ENCODE measurements at regions not wholly inside any gene's neighbourhood (a gene's known extent, or its start where the extent isn't known, plus 50 kb on each side); places are given as distances from the start of the nearest gene placed in this dataset.

DNA sequence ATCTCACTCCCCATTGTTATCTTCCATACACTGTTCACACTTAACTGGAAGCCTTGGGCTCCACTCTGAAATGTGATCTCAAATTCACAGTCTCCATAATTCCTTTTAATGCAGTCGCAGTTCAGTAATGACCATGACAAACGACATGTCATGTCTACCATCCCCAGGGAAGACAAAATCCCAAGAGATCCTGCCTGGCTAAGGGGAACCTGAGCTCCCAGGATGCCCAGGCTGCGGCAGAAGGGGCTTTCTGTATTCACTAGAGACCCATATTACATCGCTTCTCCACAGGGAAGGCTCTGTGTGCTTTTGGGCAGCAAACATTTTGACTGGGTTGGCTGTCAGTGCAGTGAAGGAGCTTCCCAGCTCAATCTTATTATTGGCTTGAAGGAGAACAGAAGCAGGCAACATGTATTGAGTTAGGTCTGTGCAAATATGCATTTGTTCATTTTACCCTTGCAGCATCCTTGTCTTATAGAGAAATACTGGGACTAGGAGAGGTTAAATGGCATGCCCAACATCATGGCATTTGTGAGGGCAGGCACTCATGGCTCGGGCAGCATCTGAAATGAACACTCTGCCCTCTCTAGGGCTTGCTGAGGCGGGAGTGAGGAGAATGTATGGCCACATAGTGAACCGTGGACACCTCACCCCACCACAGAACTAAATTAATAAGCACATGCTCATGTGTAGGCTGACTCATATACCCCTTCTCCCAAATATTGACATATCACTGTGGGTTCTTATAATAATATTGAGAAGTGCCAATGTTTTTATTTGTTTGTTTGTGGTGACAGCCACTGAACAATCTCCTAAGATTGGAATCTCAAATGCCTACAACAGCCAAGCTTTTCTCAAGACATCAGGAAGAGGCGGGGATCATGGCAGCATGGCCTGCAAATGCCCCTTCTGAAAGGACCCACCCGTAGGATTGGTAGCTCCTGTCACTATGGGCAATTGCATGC lies 141.6 kb upstream of the FOXB1 start:
- Histone ChIP-seq H3K4me3 (no peak overlapping the region), H3K4me1 (no peaks in the 10 kb centered on the region), H3K9ac (ENCODE audit: low read depth in 2 of 2, low read length in 2 of 2) (no peak overlapping the region), H3K27ac (no peak overlapping the region), H3K36me3 (no peaks in the 10 kb centered on the region), H3K27me3 (peaks cover 4% of the 10 kb centered on the region), H3K9me3 (no peaks in the 10 kb centered on the region)
- intact Hi-C loops (cut with DNase I): no loop called here
- no peak for DNase-seq
- TF ChIP-seq, protein P1, sequence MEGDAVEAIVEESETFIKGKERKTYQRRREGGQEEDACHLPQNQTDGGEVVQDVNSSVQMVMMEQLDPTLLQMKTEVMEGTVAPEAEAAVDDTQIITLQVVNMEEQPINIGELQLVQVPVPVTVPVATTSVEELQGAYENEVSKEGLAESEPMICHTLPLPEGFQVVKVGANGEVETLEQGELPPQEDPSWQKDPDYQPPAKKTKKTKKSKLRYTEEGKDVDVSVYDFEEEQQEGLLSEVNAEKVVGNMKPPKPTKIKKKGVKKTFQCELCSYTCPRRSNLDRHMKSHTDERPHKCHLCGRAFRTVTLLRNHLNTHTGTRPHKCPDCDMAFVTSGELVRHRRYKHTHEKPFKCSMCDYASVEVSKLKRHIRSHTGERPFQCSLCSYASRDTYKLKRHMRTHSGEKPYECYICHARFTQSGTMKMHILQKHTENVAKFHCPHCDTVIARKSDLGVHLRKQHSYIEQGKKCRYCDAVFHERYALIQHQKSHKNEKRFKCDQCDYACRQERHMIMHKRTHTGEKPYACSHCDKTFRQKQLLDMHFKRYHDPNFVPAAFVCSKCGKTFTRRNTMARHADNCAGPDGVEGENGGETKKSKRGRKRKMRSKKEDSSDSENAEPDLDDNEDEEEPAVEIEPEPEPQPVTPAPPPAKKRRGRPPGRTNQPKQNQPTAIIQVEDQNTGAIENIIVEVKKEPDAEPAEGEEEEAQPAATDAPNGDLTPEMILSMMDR (IDR thresholded peaks at IDR 0.05): no peak

DNA sequence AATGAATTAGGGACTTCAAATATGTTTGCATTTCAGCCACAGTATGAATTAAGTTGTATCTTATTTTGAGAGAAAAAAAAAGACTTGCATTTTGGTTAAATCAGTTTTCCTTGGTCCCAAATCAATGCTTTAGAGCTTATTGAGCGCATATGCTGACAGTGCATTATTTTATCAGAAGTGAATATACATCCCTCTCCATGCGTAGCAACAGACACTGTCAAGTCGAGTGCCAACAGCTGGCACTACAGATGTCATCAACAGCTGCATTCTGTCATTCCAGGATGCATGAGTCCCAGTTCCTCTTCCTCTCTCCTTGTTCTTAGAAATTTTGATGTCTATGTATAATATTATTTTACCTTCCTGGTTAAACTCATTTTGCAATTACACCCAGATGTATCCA lies 156.1 kb upstream of the FOXB1 start:
- intact Hi-C loops (cut with DNase I): no loop called here
- Histone ChIP-seq H3K9ac (ENCODE audit: low read depth in 2 of 2, low read length in 2 of 2) (no peak overlapping the region), H3K9me3 (no peaks in the 10 kb centered on the region), H3K27ac (no peak overlapping the region), H3K4me3 (no peak overlapping the region), H3K27me3 (peaks cover 3% of the 10 kb centered on the region), H3K36me3 (no peaks in the 10 kb centered on the region), H3K4me1 (no peaks in the 10 kb centered on the region)
- no peak for DNase-seq
- TF ChIP-seq, protein P1 (IDR thresholded peaks at IDR 0.05): no peak

DNA sequence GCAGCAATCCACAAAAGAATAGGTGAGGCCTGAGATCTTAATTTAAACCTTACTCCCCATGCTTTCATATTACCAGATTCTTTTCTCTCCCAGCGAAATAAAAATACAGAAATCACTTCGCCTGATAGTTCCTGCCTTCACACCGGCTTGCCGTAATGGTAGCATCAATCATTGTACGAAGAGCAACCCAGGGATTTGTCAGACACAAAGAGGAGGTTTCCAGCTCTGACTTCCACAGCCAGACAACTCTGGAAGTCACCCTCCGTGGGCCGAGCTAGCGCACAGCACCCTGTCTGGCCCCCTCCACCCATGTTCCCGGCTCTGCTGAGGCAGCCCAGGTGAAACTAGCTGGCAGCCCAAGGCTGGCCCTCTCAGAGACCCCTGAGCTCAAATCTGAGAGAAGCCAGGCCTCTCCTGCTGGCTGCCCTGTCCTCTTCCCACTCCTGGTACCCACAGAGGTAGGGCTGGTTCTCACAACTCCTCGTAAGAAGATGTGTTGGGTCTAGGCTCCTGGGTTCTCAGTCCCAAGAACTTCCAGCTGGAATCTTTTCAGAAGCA lies 156.9 kb upstream of the BNIP2 start:
- TF ChIP-seq, protein P1 (IDR thresholded peaks at IDR 0.05): no peak
- Histone ChIP-seq H3K27me3 (peaks cover 3% of the 10 kb centered on the region), H3K9me3 (no peaks in the 10 kb centered on the region), H3K4me3 (no peak overlapping the region), H3K36me3 (no peaks in the 10 kb centered on the region), H3K27ac (no peak overlapping the region), H3K4me1 (no peaks in the 10 kb centered on the region), H3K9ac (ENCODE audit: low read depth in 2 of 2, low read length in 2 of 2) (no peak overlapping the region)
- DNase-seq: no peak
- intact Hi-C loops (cut with DNase I): no loop called here

DNA sequence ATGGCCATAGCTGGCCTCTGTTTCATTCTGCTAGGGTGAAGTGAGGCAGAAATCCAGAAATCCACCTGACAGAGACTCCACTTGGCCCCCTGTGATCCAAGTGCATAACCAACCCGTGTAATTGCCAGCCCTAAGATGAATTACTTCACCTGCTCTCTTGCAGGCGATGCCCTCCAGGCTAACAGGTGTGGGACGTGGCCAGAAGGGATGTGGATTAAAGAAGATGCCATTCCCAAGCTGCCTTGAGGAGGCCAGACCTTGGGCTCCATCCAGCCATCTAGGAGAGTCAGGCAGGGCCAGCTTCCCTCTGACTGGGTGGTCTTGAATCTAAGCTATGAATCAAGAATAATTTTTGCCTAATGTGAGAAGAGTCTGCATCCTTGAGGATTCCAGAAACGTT lies 154.5 kb upstream of the BNIP2 start:
- Histone ChIP-seq H3K27ac (no peak overlapping the region), H3K9ac (ENCODE audit: low read depth in 2 of 2, low read length in 2 of 2) (no peak overlapping the region), H3K4me3 (no peak overlapping the region), H3K27me3 (no peaks in the 10 kb centered on the region), H3K4me1 (no peaks in the 10 kb centered on the region), H3K9me3 (no peaks in the 10 kb centered on the region), H3K36me3 (no peaks in the 10 kb centered on the region)
- intact Hi-C loops (cut with DNase I): no loop called here
- no peak for DNase-seq
- TF ChIP-seq, protein P1 (IDR thresholded peaks at IDR 0.05): no peak

DNA sequence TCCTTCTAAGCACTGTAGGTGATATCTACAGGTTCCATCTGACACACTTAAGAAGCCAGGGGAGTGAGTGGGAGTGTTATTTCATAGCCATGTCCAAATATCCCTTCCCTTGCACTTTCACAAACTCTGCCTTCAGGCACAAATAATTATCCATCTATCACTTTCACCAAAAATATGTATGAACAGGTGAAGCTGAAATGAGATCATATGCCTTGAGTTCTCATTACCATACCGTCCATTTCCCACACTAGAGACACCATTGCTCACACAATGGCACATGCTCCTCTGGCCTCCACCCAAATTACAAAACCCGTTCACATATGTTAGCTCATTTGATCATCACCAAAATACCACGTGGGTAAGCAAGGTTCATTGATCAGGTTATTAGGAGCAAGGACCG lies 151.9 kb upstream of the BNIP2 start:
- no peak for DNase-seq
- H3K4me3 ChIP-seq: no peak overlapping the region
- intact Hi-C loops (cut with DNase I): no loop called here
- H3K27ac ChIP-seq: no peak overlapping the region
- H3K4me1 ChIP-seq: no peaks in the 10 kb centered on the region
- TF ChIP-seq, protein P1 (IDR thresholded peaks at IDR 0.05): no peak
- H3K9me3 ChIP-seq: no peaks in the 10 kb centered on the region
- no peaks in the 10 kb centered on the region for H3K36me3 ChIP-seq
- H3K27me3 ChIP-seq: no peaks in the 10 kb centered on the region
- H3K9ac ChIP-seq (ENCODE audit: low read depth in 2 of 2, low read length in 2 of 2): no peak overlapping the region

All from colonic mucosa (tissue), 4 donors.